ENCODE measurements at regions not wholly inside any gene's neighbourhood (a gene's known extent, or its start where the extent isn't known, plus 50 kb on each side); places are given as distances from the start of the nearest gene placed in this dataset.

- DNase-seq, result no peak
Observed at GRCh38 chr6:1257778-1258177, 54.1 kb upstream of the FOXQ1 start.

GRCh38 chr6:1256435-1257008 is 55.4 kb upstream of the FOXQ1 start:
- no peak for DNase-seq

- no peak for DNase-seq
Observed at GRCh38 chr6:1255636-1256365, 56.1 kb upstream of the FOXQ1 start.

GRCh38 chr6:1254326-1254725 is 57.6 kb upstream of the FOXQ1 start:
- DNase-seq, result no peak

DNA sequence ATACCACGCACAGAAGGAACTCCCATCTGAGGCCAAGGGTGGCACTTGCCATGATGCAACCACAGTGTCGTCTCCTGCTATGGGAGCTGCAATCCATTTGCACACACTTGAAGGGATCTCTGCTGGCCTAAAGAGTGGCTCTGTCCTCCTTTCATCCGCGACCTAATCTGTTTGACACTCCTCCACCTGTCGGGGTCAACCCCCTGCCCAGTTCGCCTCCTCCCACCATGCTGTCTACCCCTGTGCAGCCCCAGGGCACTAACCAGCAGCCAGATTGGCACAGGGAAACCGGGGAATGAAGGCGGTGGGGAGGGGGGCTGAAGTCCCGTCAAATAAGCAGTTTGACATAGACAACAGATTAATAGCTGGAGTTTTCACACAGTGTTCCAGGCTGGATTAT is 58.1 kb upstream of the FOXQ1 start:
- DNase-seq, result no peak

GRCh38 chr6:1251198-1252155 is 60.4 kb upstream of the FOXQ1 start:
- no peak for DNase-seq

- no peak for DNase-seq
Observed at GRCh38 chr6:1250489-1251197, 61.3 kb upstream of the FOXQ1 start.

- DNase-seq, result no peak
Observed at GRCh38 chr6:1247894-1248293, 64.0 kb upstream of the FOXQ1 start.

GRCh38 chr6:1247056-1247455 is 64.8 kb upstream of the FOXQ1 start:
- DNase-seq, result no peak

DNA sequence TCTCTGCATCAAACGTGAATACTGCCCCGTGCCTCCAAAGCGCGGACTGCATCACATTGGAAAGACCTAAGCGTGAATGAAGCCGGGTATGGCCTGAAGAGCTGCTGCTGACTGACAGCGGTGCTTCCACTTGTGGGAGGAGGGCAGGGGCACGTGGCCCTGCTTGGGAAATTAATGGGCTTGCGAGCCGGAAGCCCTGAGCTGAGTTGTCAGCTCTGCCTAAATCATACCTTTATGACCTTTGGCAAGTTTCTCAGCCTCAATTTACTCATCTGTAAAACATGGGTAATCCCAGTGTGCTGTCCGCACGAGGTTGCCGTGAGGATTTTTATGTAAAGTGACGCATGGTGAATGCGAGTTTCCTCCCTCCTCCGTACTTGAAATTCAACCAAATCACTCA is 67.0 kb upstream of the FOXQ1 start:
- DNase-seq, result no peak

GRCh38 chr6:1244278-1244677 is 67.6 kb upstream of the FOXQ1 start:
- DNase-seq, result no peak

DNA sequence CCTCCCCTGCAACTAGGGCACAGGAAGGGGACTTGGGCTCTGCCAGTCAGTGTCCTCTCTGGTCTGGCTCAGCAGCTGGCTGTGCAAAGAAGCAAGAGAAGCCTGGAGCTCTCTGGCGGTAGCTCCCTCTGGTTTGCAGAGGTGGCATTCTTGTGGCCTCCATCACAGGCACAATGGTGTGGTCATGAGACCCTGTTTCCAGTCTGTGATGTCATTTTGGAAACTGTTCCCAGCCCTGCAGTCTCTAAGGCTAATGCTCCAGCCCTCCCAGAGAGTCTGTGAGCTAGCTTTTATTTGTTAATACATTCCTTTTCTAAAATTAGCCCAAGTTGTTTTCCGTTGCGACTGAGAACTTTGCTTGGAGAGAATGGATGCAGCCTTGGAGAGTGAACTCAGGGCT is 69.5 kb upstream of the FOXQ1 start:
- no peak for DNase-seq

- no peak for DNase-seq
Observed at GRCh38 chr6:1242021-1242420, 69.9 kb upstream of the FOXQ1 start.

DNA sequence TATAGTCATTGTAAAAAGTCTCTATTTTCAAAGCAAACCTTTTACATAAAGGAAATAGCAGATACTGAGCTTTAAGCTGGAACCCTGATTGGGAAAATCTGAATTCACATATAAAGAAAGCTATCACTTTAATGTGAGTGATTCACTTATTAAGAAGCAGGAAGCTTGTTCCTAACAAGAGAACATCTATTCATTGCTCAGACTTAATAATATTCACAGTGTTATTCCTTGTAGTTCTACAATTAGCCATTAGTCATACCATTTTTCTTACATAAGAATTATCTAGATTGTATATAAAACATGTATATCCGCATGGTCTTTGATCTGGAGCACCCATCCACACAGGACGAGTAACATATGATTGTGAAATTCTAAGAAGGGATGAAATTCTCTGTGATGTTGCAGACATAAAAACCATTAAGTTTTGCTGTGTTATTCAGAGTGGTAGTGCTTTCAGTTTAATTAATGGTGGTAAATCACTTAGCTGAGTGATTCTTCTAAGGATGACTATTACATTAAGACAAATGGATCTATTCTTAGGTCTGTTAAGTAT is 71.1 kb upstream of the FOXQ1 start:
- DNase-seq, result no peak

- DNase-seq, result no peak
Observed at GRCh38 chr6:1239805-1240204, 72.1 kb upstream of the FOXQ1 start.

DNA sequence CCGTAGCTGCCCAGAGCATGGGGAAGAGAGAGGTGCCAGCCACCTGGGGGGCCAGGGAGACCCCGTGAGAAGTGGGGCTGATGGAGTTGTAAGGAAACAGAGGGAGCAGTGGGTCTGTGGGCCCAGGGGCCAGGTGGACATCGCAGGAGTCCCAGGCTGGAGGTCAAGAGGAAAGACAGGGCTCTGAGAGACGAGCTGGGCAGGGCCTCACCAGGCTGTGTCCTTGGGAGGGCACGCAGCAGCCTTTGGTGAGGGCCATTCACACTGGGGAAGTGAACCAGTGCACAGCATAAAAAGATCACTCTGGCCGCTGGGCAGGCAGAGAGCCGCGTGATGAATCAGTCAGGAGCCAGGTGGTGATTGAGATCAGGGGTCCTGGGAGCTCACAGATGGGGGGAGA is 73.9 kb upstream of the FOXQ1 start:
- DNase-seq, result no peak

GRCh38 chr6:1237636-1238035 is 74.3 kb upstream of the FOXQ1 start:
- DNase-seq, result no peak

DNA sequence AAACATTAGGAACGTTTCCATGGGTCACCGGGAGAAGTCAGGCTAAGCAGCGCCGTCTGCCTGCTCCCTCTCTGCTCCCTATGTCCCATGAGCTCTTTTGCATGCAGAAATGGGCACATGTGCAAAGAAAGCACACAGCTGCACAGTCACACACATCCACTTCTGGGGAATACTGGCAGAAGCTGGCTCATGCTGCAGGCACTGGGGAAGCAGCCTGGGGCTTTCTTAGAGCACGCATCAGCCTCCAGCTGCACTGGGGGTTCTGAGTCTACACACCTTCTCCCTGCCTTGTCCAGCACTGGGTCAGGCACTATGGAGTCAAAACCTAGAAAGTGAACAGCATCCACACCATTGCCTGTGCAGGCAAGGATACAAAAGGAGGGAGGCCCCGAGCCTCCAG is 76.1 kb upstream of the FOXQ1 start:
- no peak for DNase-seq

DNA sequence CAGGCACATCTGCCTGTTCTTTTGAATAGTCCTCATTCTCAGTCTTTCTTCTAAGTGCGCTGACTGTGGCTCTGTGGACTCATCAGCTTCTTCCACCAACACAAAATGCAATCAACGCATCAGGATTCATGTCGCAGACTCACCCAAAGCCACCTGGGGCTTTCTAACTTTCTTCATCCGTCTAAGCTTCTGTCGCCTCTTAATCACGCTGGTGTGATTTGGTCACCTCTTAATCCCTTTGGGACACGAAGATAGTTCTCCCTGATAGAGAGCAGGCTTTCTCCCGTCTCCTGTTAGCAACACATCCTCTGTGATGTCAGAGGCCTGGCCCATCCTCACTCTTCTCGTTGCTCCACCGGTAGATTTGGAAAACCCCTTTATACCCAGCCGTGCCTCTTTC is 78.0 kb upstream of the FOXQ1 start:
- no peak for DNase-seq

- no peak for DNase-seq
Observed at GRCh38 chr6:1232578-1232977, 79.3 kb upstream of the FOXQ1 start.

GRCh38 chr6:1231941-1232340 is 80.0 kb upstream of the FOXQ1 start:
- no peak for DNase-seq

DNA sequence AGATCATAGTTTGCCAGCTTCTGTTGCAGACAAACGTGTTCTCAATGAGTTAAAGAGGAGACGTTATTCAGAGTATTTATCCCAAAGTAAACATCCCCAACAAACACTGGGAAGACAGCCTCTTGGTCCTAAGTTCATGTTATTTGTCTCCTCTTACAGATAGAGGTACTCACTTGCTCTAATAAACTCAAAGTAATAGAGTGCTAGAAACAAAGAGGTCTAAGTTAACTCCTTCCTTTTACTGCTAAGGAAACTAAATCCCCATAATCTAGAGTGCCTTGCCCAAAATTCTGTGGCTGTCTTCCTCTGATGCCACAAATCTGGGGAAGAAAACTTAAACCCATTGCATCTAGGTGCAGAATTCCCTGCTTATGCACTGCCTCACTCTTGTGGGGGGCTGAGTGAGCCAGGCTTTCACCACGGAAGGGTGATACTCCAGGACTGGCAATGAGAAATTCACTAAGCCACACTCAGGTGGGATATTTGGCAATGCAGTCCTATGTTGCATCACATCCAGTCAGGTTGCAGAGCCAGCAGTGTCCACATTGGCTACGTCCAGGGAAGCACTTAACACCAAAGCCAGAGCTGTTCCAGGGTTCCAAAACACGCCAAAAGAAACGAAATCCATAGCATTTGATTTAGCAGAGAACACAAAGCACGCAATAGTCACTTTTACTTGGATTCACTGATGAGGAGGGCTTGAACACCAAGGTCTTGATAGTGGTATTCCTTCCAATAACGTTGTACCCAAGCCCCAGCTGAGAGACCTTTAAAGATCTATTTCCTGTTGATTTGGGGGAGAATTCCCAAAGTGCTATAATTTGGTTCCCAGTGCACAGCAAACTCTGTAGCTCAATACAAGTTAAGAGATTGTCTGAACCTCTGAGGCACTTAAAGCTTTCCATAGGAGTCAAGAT is 81.0 kb upstream of the FOXQ1 start:
- DNase-seq, result no peak

Data from activated CD4-positive, alpha-beta T cell treated with anti-CD3 and anti-CD28 coated beads, Interleukin-2, amount 50 U/mL, for 16 hours (primary cell).